ENCODE measurements at regions not wholly inside any gene's neighbourhood (a gene's known extent, or its start where the extent isn't known, plus 50 kb on each side); places are given as distances from the start of the nearest gene placed in this dataset.

DNA sequence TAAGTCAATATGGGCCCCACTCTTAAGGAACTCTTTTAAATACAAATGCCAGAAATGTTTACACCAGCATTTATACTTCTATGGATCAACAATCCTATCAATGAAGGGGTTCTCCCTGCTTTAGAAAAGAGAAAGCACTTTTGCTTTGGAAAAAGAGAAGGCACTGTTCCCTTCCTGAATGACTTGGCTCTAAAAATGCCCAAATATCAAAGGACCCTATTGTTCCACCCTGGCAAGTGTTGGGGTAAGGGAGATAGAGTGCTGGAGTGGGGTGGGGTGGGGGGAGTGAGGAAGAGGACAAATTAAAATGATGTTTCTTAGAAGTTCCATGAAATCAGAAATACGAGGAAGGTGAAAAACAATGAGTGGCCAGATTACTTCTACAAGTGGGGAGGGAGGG, 131.6 kb upstream of the GRIN2B start:
- Histone ChIP-seq H3K4me1 (ENCODE audit: insufficient read depth, low read length) (no peaks in the 10 kb centered on the region), H3K4me3 (ENCODE audit: low read length) (no peak overlapping the region), H3K27ac (ENCODE audit: low read depth in 1 of 2, low read length in 2 of 2) (no peak overlapping the region), H3K9me3 (ENCODE audit: control insufficient read depth in 1 of 2, insufficient read depth in 1 of 2, low read length in 2 of 2) (peaks cover 3 to 10% of the 10 kb centered on the region in 2 experiments), H3K27me3 (ENCODE audit: control insufficient read depth in 1 of 2, insufficient read depth in 2 of 2, low read length in 2 of 2) (peaks cover 0 to 9% of the 10 kb centered on the region in 2 experiments), H3K36me3 (ENCODE audit: insufficient read depth, low read length) (no peaks in the 10 kb centered on the region)
- ATAC-seq (ENCODE audit: poor library complexity) (no peak), DNase-seq (no peak)
- intact Hi-C loops (cut with DNase I, micrococcal nuclease): no loop called here
- ChIA-PET CTCF (interaction anchor here (0.6 kb wide), 1 partner anchor 54 kb away, joined by 6 read pairs; no protein-coding TSS in a partner anchor), POLR2A (no interaction called here)
- Mint-ChIP-seq H3K4me1 (ENCODE audit: low read depth) (no peaks in the 10 kb centered on the region), H3K36me3 (ENCODE audit: low read depth) (no peaks in the 10 kb centered on the region), H3K9me3 (peaks cover 4% of the 10 kb centered on the region), H3K27me3 (peaks cover 13% of the 10 kb centered on the region), H3K27ac (no peak overlapping the region), H3K4me3 (no peak overlapping the region)
- TF ChIP-seq, protein P1, sequence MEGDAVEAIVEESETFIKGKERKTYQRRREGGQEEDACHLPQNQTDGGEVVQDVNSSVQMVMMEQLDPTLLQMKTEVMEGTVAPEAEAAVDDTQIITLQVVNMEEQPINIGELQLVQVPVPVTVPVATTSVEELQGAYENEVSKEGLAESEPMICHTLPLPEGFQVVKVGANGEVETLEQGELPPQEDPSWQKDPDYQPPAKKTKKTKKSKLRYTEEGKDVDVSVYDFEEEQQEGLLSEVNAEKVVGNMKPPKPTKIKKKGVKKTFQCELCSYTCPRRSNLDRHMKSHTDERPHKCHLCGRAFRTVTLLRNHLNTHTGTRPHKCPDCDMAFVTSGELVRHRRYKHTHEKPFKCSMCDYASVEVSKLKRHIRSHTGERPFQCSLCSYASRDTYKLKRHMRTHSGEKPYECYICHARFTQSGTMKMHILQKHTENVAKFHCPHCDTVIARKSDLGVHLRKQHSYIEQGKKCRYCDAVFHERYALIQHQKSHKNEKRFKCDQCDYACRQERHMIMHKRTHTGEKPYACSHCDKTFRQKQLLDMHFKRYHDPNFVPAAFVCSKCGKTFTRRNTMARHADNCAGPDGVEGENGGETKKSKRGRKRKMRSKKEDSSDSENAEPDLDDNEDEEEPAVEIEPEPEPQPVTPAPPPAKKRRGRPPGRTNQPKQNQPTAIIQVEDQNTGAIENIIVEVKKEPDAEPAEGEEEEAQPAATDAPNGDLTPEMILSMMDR (IDR thresholded peaks at IDR 0.05): no peak

DNA sequence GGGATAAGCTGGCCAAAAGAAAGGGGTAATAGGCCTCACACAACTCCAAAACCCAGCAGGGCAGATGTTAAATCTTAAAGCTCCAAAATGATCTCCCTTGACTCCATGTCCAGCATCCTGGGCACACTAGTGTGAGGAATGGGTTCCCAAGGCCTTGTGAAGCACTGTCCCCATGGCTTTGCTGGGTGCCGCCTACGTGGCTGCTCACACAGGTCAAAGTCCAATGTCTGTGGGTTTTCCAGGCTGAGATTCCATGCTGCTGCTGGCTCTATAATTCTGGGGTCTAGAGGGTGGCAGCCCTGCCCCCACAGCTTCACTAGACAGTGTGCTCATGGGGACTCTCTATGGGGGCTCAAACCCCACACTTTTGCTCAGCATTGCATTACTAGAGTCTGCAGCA, 145.3 kb upstream of the GRIN2B start:
- Histone ChIP-seq H3K4me1 (ENCODE audit: insufficient read depth, low read length) (no peaks in the 10 kb centered on the region), H3K9me3 (ENCODE audit: control insufficient read depth in 1 of 2, insufficient read depth in 1 of 2, low read length in 2 of 2) (peaks cover 4 to 6% of the 10 kb centered on the region in 2 experiments), H3K36me3 (ENCODE audit: insufficient read depth, low read length) (no peaks in the 10 kb centered on the region), H3K27ac (ENCODE audit: low read depth in 1 of 2, low read length in 2 of 2) (no peak overlapping the region), H3K27me3 (ENCODE audit: control insufficient read depth in 1 of 2, insufficient read depth in 2 of 2, low read length in 2 of 2) (no peaks in the 10 kb centered on the region), H3K4me3 (ENCODE audit: low read length) (no peak overlapping the region)
- Mint-ChIP-seq H3K4me1 (ENCODE audit: low read depth) (no peaks in the 10 kb centered on the region), H3K27me3 (peaks cover 11% of the 10 kb centered on the region), H3K4me3 (no peak overlapping the region), H3K27ac (no peak overlapping the region), H3K9me3 (peaks cover 5% of the 10 kb centered on the region), H3K36me3 (ENCODE audit: low read depth) (no peaks in the 10 kb centered on the region)
- ChIA-PET POLR2A (no interaction called here), CTCF (no interaction called here)
- TF ChIP-seq, protein P1 (IDR thresholded peaks at IDR 0.05): no peak
- ATAC-seq (ENCODE audit: poor library complexity) (no peak), DNase-seq (no peak)
- intact Hi-C loops (cut with DNase I, micrococcal nuclease): no loop called here

DNA sequence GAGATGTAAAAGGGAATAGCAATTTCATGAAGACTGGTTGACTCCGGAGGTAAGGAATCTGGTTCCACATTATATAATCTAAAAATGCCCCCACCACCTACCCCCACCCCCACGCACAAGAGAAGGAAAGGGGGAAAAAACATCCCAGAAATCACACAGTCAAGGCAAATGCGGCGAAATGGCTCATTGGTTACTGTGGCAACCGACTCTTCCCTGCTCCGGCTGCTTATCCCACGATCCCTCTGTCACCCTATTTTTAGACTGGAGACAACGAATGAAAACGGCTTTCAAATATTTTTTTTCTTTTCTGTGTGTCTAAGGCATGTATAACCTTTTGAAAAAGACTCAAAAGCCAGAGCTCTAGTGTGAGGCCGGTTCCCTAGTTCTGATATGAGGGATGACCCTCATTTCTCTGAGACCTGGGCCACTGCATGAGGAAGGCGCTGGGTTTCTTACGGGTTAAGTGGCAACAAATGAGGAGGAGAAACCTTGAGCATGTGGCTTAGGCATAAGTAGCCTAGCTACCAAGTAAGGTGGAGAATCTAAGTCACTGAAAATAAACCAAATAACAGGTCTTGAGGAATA, 148.3 kb upstream of the GRIN2B start:
- intact Hi-C loops (cut with DNase I, micrococcal nuclease): no loop called here
- H3K36me3 Mint-ChIP-seq (ENCODE audit: low read depth): no peaks in the 10 kb centered on the region
- ATAC-seq (ENCODE audit: poor library complexity) (no peak), DNase-seq (no peak)
- Histone ChIP-seq H3K9me3 (ENCODE audit: control insufficient read depth in 1 of 2, insufficient read depth in 1 of 2, low read length in 2 of 2) (peaks cover 0 to 6% of the 10 kb centered on the region in 2 experiments), H3K4me1 (ENCODE audit: insufficient read depth, low read length) (no peaks in the 10 kb centered on the region), H3K36me3 (ENCODE audit: insufficient read depth, low read length) (no peaks in the 10 kb centered on the region), H3K27me3 (ENCODE audit: control insufficient read depth in 1 of 2, insufficient read depth in 2 of 2, low read length in 2 of 2) (no peaks in the 10 kb centered on the region), H3K4me3 (ENCODE audit: low read length) (no peak overlapping the region), H3K27ac (ENCODE audit: low read depth in 1 of 2, low read length in 2 of 2) (no peak overlapping the region)
- POLR2A ChIA-PET: interaction anchor here (0.7 kb wide), 1 partner anchor 44 kb away, joined by 4 read pairs; no protein-coding TSS in a partner anchor
- CTCF ChIA-PET: no interaction called here
- H3K27me3 Mint-ChIP-seq: peaks cover 18% of the 10 kb centered on the region
- peaks cover 5% of the 10 kb centered on the region for H3K9me3 Mint-ChIP-seq
- TF ChIP-seq, protein P1 (IDR thresholded peaks at IDR 0.05): no peak
- no peaks in the 10 kb centered on the region for H3K4me1 Mint-ChIP-seq (ENCODE audit: low read depth)
- no peak overlapping the region for H3K27ac Mint-ChIP-seq
- no peak overlapping the region for H3K4me3 Mint-ChIP-seq

Measured in CD4-positive, alpha-beta T cell (primary cell).